IPS-15b (cell line): ENCODE measurements at regions not wholly inside any gene's neighbourhood (a gene's known extent, or its start where the extent isn't known, plus 50 kb on each side); places are given as distances from the start of the nearest gene placed in this dataset.

Experiments used
- H3K27me3 ChIP-seq: one replicate; pipeline ENCODE4 v1.6.1; 2013; ENCODE audit warnings: low read length; ENCODE audit not compliant: control insufficient read depth, insufficient read depth
- H3K36me3 ChIP-seq: one replicate; pipeline ENCODE4 v1.6.1; 2013; ENCODE audit warnings: low read length; ENCODE audit not compliant: control insufficient read depth, insufficient read depth
- H3K4me1 ChIP-seq: one replicate; pipeline ENCODE4 v1.6.1; 2013; ENCODE audit warnings: mild to moderate bottlenecking, low read length; ENCODE audit not compliant: control insufficient read depth, insufficient read depth
- H3K4me3 ChIP-seq: one replicate; pipeline ENCODE4 v1.5.1; 2013; ENCODE audit warnings: low read depth, low read length
- H3K9ac ChIP-seq: one replicate; pipeline ENCODE4 v1.6.1; 2013; ENCODE audit warnings: low read depth, mild to moderate bottlenecking, low read length
- H3K9me3 ChIP-seq: one replicate; pipeline ENCODE4 v1.6.1; 2013; ENCODE audit warnings: mild to moderate bottlenecking, low read length; ENCODE audit not compliant: control insufficient read depth, insufficient read depth

DNA sequence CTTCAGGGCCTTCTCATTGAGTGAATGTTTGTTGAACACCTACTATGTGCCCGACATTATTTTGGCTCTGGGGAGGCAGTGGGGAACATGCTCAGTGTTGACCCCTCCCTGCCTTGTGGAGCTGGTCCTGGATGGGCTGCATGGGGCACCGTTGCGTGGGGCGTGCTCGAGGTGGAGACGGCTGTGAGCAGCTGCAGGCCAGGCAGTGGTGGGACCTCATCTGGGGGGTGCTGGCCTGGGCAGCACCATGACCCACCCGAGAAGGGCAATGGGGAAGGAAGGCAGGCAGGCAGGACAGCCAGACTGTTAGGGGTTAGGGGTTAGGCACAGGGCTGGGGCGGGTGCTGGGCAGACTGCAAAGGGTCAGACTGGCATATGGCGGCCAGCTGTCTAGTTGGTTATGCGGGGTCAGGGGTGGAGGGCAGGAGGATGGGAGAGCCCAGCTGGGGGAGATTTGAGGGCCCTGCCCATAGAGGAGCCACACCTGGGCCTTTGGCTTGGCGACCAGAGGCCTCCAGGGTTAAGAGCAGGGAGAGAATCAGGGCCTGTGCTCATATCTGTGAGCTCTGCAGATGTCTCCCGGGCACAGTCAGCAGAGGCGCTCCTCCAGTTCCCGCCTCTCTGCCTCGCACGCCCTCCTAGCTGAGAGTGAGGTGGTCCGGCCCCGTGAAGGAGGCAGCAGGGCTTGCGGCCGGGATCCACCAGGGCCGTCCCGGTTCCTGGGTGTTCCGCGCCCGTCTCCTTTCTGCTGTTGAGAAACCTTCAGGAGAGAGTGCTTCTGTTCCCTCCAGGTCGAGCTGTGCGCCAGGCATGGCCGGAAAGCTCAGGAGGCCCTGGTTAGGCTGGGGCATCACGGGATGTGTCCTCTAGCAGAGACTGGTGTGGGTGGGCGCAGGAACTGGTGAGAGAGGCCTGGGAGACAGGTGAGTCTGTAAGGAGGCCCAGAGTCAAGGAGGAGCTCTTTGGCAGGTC lies 73.3 kb downstream of the RGS12 start:
- H3K36me3 ChIP-seq, result no peaks in the 10 kb centered on the region
- no peaks in the 10 kb centered on the region for H3K9me3 ChIP-seq
- no peak overlapping the region for H3K4me3 ChIP-seq
- no peak overlapping the region for H3K9ac ChIP-seq
- H3K27me3 ChIP-seq, result peaks cover under 1% of the 10 kb centered on the region
- peaks cover 5% of the 10 kb centered on the region for H3K4me1 ChIP-seq

DNA sequence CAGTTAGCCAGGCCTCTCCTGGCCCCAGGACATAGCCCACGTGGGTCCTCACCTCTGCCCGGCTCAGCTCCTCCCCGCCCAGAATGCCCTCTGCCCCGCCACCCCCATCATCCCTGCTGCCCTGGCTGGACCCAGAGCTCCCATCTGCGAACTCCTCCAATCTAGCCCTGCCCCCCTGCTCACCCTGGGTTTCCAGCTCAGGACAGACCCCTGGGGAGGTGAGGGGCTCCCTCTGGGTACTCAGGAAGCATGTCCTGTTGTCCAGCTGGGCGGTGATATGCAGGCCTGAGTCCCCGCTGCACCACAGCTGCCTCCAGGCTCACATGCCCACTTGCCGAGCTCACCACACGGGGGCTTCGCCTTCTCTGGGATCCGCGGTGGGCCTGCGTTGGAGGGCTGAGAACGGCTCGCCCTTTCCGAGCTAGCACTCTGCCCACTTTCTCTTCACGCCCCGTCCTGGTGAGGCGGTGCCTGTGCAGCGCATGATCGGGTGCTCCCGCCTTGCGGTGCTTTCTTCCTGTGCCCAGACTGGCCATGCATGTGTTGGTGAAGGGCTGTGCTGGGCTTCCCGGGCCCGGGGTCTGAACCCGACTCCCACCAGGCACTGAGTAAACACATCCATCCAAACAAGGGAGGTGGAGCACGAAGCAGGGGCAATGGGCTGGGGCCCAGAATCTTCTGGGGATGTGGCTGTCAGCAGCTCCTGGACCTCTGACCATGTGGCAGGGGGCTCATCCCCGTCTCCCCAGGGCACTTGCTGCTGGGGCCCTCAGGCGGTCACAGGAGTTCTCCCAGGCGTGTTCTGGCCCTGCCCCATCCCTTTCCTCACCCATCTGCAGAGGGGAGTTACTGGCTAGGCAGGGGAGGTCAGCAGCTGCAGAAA lies 74.3 kb downstream of the RGS12 start:
- Histone ChIP-seq H3K4me1 (peaks cover 13% of the 10 kb centered on the region), H3K27me3 (peaks cover 2% of the 10 kb centered on the region), H3K9me3 (no peaks in the 10 kb centered on the region), H3K36me3 (no peaks in the 10 kb centered on the region), H3K9ac (no peak overlapping the region), H3K4me3 (no peak overlapping the region)

DNA sequence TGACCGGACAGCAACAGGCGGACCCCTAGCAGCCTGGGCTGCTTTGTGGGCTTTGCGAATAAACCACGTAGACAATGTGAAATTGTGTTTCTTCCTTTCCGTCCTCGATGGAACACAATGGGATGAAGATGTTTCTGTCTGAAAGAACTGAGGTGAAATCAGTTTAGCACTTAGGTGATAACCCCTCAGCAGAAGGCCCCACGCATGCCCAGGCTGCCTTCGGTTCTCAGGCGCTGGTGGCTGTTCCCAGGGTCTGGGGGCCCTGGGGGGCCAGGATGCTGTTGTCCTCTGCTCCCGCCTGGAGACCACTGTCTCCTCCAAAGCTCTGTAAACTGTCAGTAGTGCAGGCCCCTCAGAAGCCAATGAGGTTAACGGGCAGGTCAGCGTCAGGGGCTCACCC lies 73.9 kb upstream of the HGFAC start:
- Histone ChIP-seq H3K9ac (no peak overlapping the region), H3K4me3 (no peak overlapping the region), H3K4me1 (peaks cover 13% of the 10 kb centered on the region), H3K9me3 (no peaks in the 10 kb centered on the region), H3K36me3 (no peaks in the 10 kb centered on the region), H3K27me3 (peaks cover 2% of the 10 kb centered on the region)

DNA sequence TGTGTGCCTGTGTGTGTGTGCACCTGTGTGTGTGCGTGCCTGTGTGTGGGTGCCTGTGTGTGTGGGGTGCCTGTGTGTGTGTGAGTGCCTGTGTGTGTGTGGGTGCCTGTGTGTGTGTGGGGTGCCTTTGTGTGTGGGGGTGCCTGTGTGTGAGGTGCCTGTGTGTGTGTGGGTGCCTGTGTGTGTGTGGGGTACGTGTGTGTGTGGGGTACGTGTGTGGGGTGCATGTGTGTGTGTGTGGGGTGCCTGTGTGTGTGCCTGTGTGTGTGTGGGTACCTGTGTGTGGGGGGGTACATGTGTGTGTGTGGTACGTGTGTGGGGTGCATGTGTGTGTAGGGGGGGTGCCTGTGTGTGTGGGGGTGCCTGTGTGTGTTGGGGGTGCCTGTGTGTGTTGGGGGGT lies 73.4 kb upstream of the HGFAC start:
- no peaks in the 10 kb centered on the region for H3K9me3 ChIP-seq
- no peaks in the 10 kb centered on the region for H3K36me3 ChIP-seq
- peaks cover 2% of the 10 kb centered on the region for H3K27me3 ChIP-seq
- peaks cover 13% of the 10 kb centered on the region for H3K4me1 ChIP-seq
- H3K9ac ChIP-seq, result no peak overlapping the region
- H3K4me3 ChIP-seq, result no peak overlapping the region

DNA sequence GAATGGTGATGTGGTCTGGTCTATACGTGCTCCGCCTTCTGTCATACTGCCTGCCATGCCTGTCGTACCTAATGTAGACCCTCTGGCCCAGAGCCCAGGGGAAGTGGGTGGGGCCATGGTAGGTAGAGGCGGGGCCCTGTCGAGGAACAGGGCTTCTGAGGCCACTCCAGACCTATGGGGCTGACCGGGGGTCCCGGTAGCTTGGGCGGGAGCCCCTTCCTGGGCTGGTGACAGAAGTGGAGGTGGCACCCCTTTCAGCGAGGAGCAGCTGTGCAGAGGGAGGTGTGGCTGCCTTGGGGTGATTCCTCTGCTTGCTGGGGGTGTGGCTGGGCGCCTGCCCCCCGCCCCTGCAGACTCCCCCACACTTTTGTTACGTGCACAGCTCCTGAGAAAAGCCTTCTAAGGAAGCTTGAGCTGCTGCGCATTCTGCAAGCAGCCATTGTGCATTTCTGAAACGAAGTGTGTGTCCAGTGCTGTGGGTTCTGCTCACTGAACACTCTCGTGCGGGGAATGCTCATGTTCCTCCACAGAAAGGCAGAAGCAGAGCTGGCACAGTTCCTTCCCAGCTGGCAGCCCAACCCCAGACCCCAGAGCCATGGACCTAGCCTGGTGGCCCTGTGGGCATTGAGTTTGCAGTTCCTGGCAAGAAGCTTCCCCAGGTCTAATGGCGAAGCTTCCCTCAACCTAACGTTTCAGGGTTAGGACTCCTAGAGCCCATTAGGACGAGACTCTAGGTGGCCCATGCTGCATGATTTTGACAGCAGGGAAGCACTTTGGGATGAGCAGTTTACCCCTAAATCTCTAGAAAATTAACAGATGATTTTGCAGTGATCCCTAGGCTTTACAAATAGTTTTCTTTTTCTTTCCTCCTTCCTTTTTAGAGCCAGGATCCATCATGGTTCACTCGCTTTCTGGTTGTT lies 72.7 kb upstream of the HGFAC start:
- no peaks in the 10 kb centered on the region for H3K9me3 ChIP-seq
- H3K4me3 ChIP-seq, result no peak overlapping the region
- no peaks in the 10 kb centered on the region for H3K36me3 ChIP-seq
- H3K4me1 ChIP-seq, result peaks cover 13% of the 10 kb centered on the region
- no peak overlapping the region for H3K9ac ChIP-seq
- H3K27me3 ChIP-seq, result peaks cover 2% of the 10 kb centered on the region

DNA sequence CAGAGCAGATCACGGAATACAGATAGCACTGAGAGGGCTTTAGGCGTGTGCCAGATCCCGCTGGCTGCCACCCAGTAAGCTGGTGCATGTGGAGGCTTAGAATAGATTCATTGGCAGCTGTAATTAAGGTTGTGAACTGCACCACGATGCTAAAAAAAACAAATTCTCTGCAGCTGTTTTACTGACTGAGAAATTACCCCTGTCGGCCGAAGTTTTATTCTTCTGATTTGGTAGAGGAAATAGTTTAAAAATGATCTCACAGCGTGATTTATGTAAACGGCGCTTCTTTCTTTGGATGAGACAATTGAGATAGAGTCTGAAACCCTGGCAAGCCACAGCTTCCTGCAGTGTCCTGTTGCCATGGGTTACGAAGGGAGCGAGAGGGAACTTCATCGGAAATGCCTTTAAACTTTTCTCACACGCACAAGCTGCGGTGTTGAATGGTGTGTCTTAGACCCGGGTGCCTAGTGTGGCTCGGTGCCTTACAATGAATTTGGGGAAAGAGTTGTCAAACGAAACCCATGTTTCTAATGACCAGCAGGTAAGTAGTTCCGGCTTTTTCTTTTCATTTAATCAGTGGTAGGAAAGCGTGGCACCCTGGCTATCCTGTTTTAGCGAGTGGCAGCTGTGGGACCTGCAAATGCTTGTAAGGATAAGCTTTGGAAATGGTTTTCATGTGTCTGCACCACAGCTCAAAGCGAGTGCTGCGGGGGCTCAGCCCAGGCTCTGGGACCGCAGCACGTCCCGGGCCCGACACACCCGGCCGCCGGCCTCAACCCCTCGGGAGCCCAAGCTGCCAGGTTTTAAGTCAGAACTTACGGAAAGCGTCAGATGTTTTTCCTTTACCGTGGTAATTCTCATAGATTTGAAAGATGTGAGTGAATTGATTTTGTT lies 71.7 kb upstream of the HGFAC start:
- Histone ChIP-seq H3K9me3 (no peaks in the 10 kb centered on the region), H3K4me3 (no peak overlapping the region), H3K9ac (no peak overlapping the region), H3K36me3 (no peaks in the 10 kb centered on the region), H3K27me3 (peaks cover 2% of the 10 kb centered on the region), H3K4me1 (peaks cover 13% of the 10 kb centered on the region)

DNA sequence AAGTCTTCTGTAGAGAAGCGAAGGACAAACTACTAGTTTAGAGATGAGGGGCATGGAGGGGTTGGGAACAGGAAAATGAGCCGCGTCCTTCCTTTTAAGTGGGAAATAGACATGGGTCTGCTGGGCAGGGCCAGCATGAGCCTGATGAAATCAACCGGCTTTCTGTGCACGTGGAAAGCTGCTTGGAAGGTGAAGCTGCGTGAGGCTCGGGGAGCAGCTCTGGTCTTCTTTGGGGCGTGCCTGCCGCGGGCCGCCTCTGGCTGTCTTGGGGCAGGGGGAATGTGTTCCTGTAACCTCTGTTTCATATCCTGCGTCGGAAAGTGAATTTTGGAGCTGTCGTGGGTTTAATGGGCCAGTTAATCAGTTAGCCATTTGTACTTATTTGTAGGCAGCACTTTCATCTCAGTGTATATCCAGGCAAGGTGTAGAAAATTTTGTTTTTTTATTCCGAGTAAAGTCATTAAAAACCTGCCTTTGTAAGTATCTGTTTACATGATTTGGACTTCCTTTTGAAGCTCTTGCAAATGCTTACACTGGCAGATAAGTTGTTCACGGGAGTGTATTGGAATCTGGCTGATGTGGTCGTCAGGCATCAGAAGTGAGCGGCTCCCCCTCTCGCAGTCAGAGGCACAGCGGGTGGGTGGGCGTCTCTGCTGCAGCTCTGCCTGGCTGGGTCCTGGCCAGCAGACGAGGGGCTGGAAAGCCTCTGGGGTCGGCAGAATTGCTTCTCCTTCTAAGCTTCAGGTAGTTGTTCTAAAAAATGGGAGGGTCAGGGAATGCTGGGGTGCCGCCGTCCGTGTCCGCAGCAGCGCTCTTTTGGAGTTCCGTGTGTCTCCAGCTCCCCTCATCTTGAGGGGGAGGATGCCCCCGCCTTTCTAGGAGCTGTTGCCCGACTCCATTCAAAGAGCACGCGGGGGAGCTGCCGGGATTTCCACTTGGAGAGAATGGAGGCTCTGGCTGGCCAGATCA lies 70.5 kb upstream of the HGFAC start:
- H3K9ac ChIP-seq, result no peak overlapping the region
- H3K4me1 ChIP-seq, result peaks cover 13% of the 10 kb centered on the region
- H3K4me3 ChIP-seq, result no peak overlapping the region

DNA sequence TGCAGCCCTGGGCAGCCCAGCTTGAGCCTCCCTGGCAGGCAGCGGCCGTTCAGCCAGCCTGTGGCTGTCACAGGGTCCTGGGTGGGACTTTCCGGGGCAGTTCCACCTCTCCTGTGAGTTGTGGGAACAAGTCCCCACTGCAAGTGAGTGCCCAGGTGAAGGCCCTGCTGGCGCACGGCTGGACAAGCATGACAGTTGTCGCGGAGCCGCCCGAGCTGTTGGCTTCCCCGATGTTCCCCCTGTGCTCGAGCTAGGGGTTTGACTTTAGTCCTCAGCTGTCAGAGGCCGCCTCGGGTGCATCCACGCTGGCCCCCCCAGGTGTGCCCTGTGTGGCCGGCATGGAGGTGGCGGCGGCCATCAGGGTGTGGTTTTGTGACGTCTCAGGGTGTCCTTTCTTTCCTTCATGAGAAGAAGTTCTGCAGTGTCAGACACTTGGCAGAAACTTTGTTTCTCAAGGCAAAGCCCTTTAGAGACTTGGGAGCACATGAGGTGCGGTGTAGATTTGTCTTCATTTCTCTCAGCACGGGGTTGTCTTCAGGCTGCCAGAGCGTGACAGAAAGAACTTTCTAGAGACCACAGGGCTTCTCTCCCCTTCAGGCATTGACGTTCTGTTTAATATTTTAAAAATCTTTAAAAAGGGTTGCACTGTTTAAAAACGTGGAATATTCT lies 69.4 kb upstream of the HGFAC start:
- Histone ChIP-seq H3K4me3 (no peak overlapping the region), H3K4me1 (peaks cover 13% of the 10 kb centered on the region), H3K9me3 (no peaks in the 10 kb centered on the region), H3K36me3 (peaks cover 3% of the 10 kb centered on the region), H3K9ac (peak overlapping the region; percentile 37), H3K27me3 (peaks cover 2% of the 10 kb centered on the region)

More for the DNA sequence above, 70.5 kb upstream of the HGFAC start:
- H3K36me3 ChIP-seq, result peaks cover 3% of the 10 kb centered on the region
- peaks cover 2% of the 10 kb centered on the region for H3K27me3 ChIP-seq
- no peaks in the 10 kb centered on the region for H3K9me3 ChIP-seq

DNA sequence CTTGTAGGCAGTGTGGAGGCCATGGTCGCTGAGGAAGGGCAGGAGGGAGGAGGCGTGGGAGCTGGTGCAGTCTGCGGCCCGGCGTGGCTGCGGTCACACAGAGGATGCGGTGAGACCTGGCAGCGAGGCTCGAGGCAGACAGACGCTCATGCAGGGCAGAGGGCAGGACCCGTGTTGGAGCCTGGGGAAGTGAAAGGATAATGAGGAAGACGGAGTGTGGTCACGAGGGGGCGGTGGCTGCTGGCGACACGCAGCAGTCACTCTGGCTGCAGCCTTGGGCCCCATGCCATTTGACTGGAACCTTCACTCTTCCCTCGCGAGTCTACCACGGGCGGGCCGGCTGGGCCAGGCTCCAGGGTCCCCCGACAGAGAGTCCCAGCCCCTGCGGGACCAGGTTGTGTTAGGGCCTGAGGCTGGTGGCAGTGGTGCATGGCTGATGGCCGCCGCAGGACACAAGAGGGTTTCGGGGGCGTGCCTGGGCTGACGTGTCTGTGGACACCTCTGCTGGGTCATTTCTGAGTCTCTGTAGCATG lies 68.8 kb upstream of the HGFAC start:
- peaks cover 3% of the 10 kb centered on the region for H3K36me3 ChIP-seq
- H3K9ac ChIP-seq, result no peak overlapping the region
- H3K27me3 ChIP-seq, result peaks cover 2% of the 10 kb centered on the region

More for the DNA sequence above, 68.8 kb upstream of the HGFAC start:
- Histone ChIP-seq H3K4me3 (no peak overlapping the region), H3K9me3 (no peaks in the 10 kb centered on the region), H3K4me1 (peaks cover 13% of the 10 kb centered on the region)
